ENCODE measurements at regions not wholly inside any gene's neighbourhood (a gene's known extent, or its start where the extent isn't known, plus 50 kb on each side); places are given as distances from the start of the nearest gene placed in this dataset.

DNA sequence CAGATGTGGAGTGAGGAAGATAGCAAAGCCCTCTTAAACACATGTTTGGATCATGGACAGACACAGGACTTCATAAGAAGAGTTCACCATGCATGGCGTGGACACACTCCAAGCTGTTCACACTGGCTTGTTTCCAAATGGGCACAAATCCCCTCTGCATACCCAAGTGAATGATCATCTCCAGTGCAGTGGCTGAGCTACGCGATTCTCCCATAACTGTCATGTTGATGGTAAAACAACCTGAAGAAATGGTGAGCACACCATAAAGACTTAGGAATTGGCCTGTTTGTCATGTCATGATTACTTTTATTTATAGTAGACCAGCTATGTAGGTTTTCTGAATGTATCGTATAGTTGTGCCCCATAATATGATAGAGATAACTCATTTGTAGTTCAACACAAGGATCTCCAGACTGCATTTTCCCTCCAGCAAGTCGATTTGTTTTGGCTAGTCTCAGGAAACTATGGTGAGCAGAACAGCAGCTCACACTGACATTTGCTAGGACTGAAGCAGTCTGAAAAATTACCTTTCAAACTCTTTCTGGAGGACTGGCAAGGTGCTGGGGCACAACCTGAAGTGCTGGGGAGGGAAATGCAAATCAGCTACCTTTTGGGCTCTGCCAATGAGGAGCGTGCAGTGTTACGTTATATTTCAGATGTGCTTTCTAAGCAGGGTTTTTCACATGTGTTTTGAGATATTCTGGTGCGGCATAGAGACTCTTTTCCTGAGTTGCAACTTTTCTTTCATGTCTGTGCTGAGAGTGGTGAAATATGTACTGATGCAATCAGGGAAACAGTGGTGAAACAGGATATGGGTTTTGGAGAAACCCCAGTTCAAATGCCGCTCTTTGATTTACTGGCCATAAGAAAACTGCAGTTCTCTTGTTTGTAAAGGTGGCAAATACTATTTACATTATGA is 629.6 kb upstream of the DPP6 start:
- H3K9ac ChIP-seq (ENCODE audit: low read depth in 1 of 2, low read length in 2 of 2), result no peak overlapping the region
- WGBS, result 66% methylated on average over 9 of the region's 9 CpGs
- no peaks in the 10 kb centered on the region for H3K9me3 ChIP-seq (ENCODE audit: control insufficient read depth in 4 of 4, low read length in 3 of 4)
- no peak for DNase-seq (ENCODE audit: low spot score)
- H3K27ac ChIP-seq (ENCODE audit: low read depth in 1 of 2, low read length in 2 of 2), result no peak overlapping the region
- H3K27me3 ChIP-seq (ENCODE audit: control insufficient read depth in 4 of 4, insufficient read depth in 4 of 4, low read length in 3 of 4), result peaks cover 0 to 8% (median under 1%) of the 10 kb centered on the region in 4 donors
- H3K36me3 ChIP-seq (ENCODE audit: control insufficient read depth in 4 of 4, insufficient read depth in 3 of 4, low read depth in 1 of 4, low read length in 3 of 4), result no peaks in the 10 kb centered on the region
- H3K4me3 ChIP-seq (ENCODE audit: low read depth in 1 of 3, low read length in 3 of 3), result no peak overlapping the region
- TF ChIP-seq FOXA1 (IDR thresholded peaks at IDR 0.05) (no peak), HNF4G (IDR thresholded peaks at IDR 0.05) (no peak), SP1 (IDR thresholded peaks at IDR 0.05) (no peak), NR2F2 (IDR thresholded peaks at IDR 0.05) (no peak), RXRA (IDR thresholded peaks at IDR 0.05) (no peak), JUND (IDR thresholded peaks at IDR 0.05) (no peak), YY1 (IDR thresholded peaks at IDR 0.05) (no peak), GABPA (IDR thresholded peaks at IDR 0.05 in 1 of 2, conservative IDR thresholded peaks at IDR 0.05 in 1 of 2) (no peak)
- TF ChIP-seq, protein P1, sequence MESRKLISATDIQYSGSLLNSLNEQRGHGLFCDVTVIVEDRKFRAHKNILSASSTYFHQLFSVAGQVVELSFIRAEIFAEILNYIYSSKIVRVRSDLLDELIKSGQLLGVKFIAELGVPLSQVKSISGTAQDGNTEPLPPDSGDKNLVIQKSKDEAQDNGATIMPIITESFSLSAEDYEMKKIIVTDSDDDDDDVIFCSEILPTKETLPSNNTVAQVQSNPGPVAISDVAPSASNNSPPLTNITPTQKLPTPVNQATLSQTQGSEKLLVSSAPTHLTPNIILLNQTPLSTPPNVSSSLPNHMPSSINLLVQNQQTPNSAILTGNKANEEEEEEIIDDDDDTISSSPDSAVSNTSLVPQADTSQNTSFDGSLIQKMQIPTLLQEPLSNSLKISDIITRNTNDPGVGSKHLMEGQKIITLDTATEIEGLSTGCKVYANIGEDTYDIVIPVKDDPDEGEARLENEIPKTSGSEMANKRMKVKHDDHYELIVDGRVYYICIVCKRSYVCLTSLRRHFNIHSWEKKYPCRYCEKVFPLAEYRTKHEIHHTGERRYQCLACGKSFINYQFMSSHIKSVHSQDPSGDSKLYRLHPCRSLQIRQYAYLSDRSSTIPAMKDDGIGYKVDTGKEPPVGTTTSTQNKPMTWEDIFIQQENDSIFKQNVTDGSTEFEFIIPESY (IDR thresholded peaks at IDR 0.05), result no peak
- TF ChIP-seq, protein P2, sequence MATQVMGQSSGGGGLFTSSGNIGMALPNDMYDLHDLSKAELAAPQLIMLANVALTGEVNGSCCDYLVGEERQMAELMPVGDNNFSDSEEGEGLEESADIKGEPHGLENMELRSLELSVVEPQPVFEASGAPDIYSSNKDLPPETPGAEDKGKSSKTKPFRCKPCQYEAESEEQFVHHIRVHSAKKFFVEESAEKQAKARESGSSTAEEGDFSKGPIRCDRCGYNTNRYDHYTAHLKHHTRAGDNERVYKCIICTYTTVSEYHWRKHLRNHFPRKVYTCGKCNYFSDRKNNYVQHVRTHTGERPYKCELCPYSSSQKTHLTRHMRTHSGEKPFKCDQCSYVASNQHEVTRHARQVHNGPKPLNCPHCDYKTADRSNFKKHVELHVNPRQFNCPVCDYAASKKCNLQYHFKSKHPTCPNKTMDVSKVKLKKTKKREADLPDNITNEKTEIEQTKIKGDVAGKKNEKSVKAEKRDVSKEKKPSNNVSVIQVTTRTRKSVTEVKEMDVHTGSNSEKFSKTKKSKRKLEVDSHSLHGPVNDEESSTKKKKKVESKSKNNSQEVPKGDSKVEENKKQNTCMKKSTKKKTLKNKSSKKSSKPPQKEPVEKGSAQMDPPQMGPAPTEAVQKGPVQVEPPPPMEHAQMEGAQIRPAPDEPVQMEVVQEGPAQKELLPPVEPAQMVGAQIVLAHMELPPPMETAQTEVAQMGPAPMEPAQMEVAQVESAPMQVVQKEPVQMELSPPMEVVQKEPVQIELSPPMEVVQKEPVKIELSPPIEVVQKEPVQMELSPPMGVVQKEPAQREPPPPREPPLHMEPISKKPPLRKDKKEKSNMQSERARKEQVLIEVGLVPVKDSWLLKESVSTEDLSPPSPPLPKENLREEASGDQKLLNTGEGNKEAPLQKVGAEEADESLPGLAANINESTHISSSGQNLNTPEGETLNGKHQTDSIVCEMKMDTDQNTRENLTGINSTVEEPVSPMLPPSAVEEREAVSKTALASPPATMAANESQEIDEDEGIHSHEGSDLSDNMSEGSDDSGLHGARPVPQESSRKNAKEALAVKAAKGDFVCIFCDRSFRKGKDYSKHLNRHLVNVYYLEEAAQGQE (IDR thresholded peaks at IDR 0.05), result no peak
- TF ChIP-seq, protein P3, sequence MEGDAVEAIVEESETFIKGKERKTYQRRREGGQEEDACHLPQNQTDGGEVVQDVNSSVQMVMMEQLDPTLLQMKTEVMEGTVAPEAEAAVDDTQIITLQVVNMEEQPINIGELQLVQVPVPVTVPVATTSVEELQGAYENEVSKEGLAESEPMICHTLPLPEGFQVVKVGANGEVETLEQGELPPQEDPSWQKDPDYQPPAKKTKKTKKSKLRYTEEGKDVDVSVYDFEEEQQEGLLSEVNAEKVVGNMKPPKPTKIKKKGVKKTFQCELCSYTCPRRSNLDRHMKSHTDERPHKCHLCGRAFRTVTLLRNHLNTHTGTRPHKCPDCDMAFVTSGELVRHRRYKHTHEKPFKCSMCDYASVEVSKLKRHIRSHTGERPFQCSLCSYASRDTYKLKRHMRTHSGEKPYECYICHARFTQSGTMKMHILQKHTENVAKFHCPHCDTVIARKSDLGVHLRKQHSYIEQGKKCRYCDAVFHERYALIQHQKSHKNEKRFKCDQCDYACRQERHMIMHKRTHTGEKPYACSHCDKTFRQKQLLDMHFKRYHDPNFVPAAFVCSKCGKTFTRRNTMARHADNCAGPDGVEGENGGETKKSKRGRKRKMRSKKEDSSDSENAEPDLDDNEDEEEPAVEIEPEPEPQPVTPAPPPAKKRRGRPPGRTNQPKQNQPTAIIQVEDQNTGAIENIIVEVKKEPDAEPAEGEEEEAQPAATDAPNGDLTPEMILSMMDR (IDR thresholded peaks at IDR 0.05; ENCODE audit: low read depth, low read length, missing input control), result no peak
- no peaks in the 10 kb centered on the region for H3K4me1 ChIP-seq (ENCODE audit: control insufficient read depth in 4 of 4, insufficient read depth in 4 of 4, low read length in 3 of 4)

DNA sequence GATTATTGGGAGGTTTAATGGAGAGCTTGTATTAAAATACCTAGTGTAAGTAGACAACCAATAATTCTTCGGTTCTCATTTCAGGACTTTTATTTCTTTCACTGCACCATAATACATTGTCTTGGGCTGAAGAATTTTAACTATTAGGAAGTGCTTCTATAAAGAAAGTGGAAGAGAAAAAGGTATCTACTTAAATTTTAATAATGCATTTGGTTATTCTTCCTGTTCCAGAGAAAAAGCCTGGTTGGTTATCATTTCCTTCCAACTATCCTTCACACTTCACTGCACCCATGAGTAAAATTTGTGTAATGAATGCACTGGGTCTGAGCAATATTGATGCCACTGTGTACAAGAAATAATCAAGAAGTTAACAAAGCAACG is 629.0 kb upstream of the DPP6 start:
- H3K9ac ChIP-seq (ENCODE audit: low read depth in 1 of 2, low read length in 2 of 2), result no peak overlapping the region
- H3K4me3 ChIP-seq (ENCODE audit: low read depth in 1 of 3, low read length in 3 of 3), result no peak overlapping the region
- H3K27me3 ChIP-seq (ENCODE audit: control insufficient read depth in 4 of 4, insufficient read depth in 4 of 4, low read length in 3 of 4), result peaks cover 0 to 8% (median under 1%) of the 10 kb centered on the region in 4 donors
- TF ChIP-seq, protein P3 (IDR thresholded peaks at IDR 0.05; ENCODE audit: low read depth, low read length, missing input control), result no peak
- no peak for TF ChIP-seq HNF4G (IDR thresholded peaks at IDR 0.05)
- TF ChIP-seq SP1 (IDR thresholded peaks at IDR 0.05), result no peak
- no peak for TF ChIP-seq FOXA2 (IDR thresholded peaks at IDR 0.05)
- TF ChIP-seq EGR1 (IDR thresholded peaks at IDR 0.05; ENCODE audit: low read depth in 2 of 2), result no peak
- no peak for TF ChIP-seq YY1 (IDR thresholded peaks at IDR 0.05)
- no peaks in the 10 kb centered on the region for H3K4me1 ChIP-seq (ENCODE audit: control insufficient read depth in 4 of 4, insufficient read depth in 4 of 4, low read length in 3 of 4)
- DNase-seq (ENCODE audit: low spot score), result no peak
- 79% methylated on average over 2 of the region's 2 CpGs for WGBS
- no peaks in the 10 kb centered on the region for H3K9me3 ChIP-seq (ENCODE audit: control insufficient read depth in 4 of 4, low read length in 3 of 4)
- no peaks in the 10 kb centered on the region for H3K36me3 ChIP-seq (ENCODE audit: control insufficient read depth in 4 of 4, insufficient read depth in 3 of 4, low read depth in 1 of 4, low read length in 3 of 4)
- H3K27ac ChIP-seq (ENCODE audit: low read depth in 1 of 2, low read length in 2 of 2), result no peak overlapping the region

Measured in liver (tissue), 8 donors.